ENCODE measurements at regions not wholly inside any gene's neighbourhood (a gene's known extent, or its start where the extent isn't known, plus 50 kb on each side); places are given as distances from the start of the nearest gene placed in this dataset.

DNA sequence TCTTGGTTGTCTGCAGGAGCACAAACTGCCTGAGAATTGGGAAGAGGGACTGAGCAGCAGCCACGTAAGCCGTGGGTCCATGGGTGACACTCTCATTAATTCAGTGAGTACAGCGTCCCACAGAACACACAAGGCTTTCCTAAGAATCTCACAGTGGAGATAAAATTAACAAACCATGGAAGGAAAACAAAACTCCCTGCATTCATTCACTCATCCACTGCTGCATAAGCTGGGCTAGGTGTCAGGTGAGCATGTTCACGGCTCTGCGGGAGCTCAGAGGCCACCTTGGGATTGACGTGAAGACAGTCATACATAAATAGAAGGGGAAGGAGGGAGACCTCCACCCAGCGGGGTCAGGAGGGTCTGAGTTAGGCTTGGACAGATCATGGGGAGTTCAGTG is 1442.7 kb downstream of the TBC1D22A start:
- H3K4me3 ChIP-seq (ENCODE audit: insufficient read depth, low read length, poor library complexity, severe bottlenecking), result no peak overlapping the region
- no peak overlapping the region for H3K4me2 ChIP-seq (ENCODE audit: low read depth, low read length, poor library complexity, severe bottlenecking)
- H3K79me2 ChIP-seq (ENCODE audit: insufficient read depth, low read length), result no peaks in the 10 kb centered on the region
- no peaks in the 10 kb centered on the region for H3F3A ChIP-seq (ENCODE audit: insufficient read depth)
- no peak for TF ChIP-seq EZH2phosphoT487 (conservative IDR thresholded peaks at IDR 0.05; ENCODE audit: low read length)
- TF ChIP-seq, protein P1, sequence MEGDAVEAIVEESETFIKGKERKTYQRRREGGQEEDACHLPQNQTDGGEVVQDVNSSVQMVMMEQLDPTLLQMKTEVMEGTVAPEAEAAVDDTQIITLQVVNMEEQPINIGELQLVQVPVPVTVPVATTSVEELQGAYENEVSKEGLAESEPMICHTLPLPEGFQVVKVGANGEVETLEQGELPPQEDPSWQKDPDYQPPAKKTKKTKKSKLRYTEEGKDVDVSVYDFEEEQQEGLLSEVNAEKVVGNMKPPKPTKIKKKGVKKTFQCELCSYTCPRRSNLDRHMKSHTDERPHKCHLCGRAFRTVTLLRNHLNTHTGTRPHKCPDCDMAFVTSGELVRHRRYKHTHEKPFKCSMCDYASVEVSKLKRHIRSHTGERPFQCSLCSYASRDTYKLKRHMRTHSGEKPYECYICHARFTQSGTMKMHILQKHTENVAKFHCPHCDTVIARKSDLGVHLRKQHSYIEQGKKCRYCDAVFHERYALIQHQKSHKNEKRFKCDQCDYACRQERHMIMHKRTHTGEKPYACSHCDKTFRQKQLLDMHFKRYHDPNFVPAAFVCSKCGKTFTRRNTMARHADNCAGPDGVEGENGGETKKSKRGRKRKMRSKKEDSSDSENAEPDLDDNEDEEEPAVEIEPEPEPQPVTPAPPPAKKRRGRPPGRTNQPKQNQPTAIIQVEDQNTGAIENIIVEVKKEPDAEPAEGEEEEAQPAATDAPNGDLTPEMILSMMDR (IDR thresholded peaks at IDR 0.05; ENCODE audit: insufficient read depth, low read length, poor library complexity, severe bottlenecking), result no peak
- H3K9me3 ChIP-seq (ENCODE audit: insufficient read depth, low read length), result no peaks in the 10 kb centered on the region
- H3K27ac ChIP-seq (ENCODE audit: low read depth, low read length), result no peak overlapping the region
- no peaks in the 10 kb centered on the region for H3K36me3 ChIP-seq (ENCODE audit: low read length)
- H2AFZ ChIP-seq (ENCODE audit: low read depth, low read length, severe bottlenecking), result no peak overlapping the region
- H3K27me3 ChIP-seq (ENCODE audit: low read length), result no peaks in the 10 kb centered on the region
- H4K20me1 ChIP-seq (ENCODE audit: low read depth, low read length), result no peaks in the 10 kb centered on the region
- no peak overlapping the region for H3K9ac ChIP-seq (ENCODE audit: low read length)
- no peaks in the 10 kb centered on the region for H3K9me2 ChIP-seq (replicated peaks; ENCODE audit: insufficient read depth, low read length)

DNA sequence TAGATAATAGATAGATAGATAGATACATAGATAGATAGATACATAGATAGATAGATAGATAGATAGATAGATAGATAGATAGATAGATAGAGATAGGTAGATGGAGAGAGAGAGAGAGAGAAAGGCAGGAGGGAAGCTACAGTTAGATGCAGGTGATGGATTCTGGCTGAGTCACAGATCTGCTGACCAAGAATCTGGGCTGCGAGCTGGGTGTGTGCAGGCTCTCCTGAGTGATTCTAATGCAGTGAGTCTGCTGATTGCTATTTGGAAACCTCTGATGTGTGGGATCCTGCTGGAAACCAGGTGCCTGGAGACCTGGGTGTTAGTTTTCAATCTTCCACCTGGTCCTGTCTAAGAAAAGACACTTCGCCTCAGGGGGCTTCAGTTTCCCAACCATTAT is 1441.8 kb downstream of the TBC1D22A start:
- H3K4me2 ChIP-seq (ENCODE audit: low read depth, low read length, poor library complexity, severe bottlenecking), result no peak overlapping the region
- H3F3A ChIP-seq (ENCODE audit: insufficient read depth), result no peaks in the 10 kb centered on the region
- H3K9me3 ChIP-seq (ENCODE audit: insufficient read depth, low read length), result no peaks in the 10 kb centered on the region
- no peaks in the 10 kb centered on the region for H3K9me2 ChIP-seq (replicated peaks; ENCODE audit: insufficient read depth, low read length)
- H3K4me3 ChIP-seq (ENCODE audit: insufficient read depth, low read length, poor library complexity, severe bottlenecking), result no peak overlapping the region
- no peaks in the 10 kb centered on the region for H4K20me1 ChIP-seq (ENCODE audit: low read depth, low read length)
- no peak overlapping the region for H3K27ac ChIP-seq (ENCODE audit: low read depth, low read length)
- H3K27me3 ChIP-seq (ENCODE audit: low read length), result no peaks in the 10 kb centered on the region
- no peak overlapping the region for H2AFZ ChIP-seq (ENCODE audit: low read depth, low read length, severe bottlenecking)
- H3K36me3 ChIP-seq (ENCODE audit: low read length), result no peaks in the 10 kb centered on the region
- no peaks in the 10 kb centered on the region for H3K79me2 ChIP-seq (ENCODE audit: insufficient read depth, low read length)
- TF ChIP-seq EZH2phosphoT487 (conservative IDR thresholded peaks at IDR 0.05; ENCODE audit: low read length), result no peak
- TF ChIP-seq, protein P1 (IDR thresholded peaks at IDR 0.05; ENCODE audit: insufficient read depth, low read length, poor library complexity, severe bottlenecking), result no peak
- no peak overlapping the region for H3K9ac ChIP-seq (ENCODE audit: low read length)

DNA sequence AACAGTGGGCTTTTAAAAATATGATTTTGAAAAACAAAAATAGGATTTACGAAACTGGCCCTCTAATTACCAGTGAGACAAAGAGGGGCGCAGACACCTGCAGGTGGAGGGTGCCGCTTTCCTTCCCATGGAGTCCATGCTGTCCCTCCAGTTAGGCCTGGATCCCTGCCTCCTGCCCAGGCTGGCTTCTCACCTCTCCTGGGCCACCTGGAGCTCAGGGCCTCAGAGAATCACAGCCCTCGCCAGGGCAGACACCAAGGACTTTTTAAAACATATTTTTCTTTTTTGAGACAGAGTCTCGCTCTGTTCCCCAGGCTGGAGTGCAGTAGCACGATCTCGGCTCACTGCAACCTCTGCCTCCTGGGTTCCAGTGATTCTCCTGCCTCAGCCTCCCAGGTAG is 1437.2 kb downstream of the TBC1D22A start:
- Histone ChIP-seq H3K36me3 (ENCODE audit: low read length) (no peaks in the 10 kb centered on the region), H3K4me2 (ENCODE audit: low read depth, low read length, poor library complexity, severe bottlenecking) (no peak overlapping the region), H3K9ac (ENCODE audit: low read length) (no peak overlapping the region), H4K20me1 (ENCODE audit: low read depth, low read length) (no peaks in the 10 kb centered on the region), H3F3A (ENCODE audit: insufficient read depth) (no peaks in the 10 kb centered on the region), H2AFZ (ENCODE audit: low read depth, low read length, severe bottlenecking) (no peak overlapping the region), H3K79me2 (ENCODE audit: insufficient read depth, low read length) (no peaks in the 10 kb centered on the region), H3K9me3 (ENCODE audit: insufficient read depth, low read length) (no peaks in the 10 kb centered on the region), H3K9me2 (replicated peaks; ENCODE audit: insufficient read depth, low read length) (no peaks in the 10 kb centered on the region), H3K27me3 (ENCODE audit: low read length) (no peaks in the 10 kb centered on the region), H3K27ac (ENCODE audit: low read depth, low read length) (no peak overlapping the region), H3K4me3 (ENCODE audit: insufficient read depth, low read length, poor library complexity, severe bottlenecking) (no peak overlapping the region)
- TF ChIP-seq, protein P1 (IDR thresholded peaks at IDR 0.05; ENCODE audit: insufficient read depth, low read length, poor library complexity, severe bottlenecking), result no peak
- no peak for TF ChIP-seq EZH2phosphoT487 (conservative IDR thresholded peaks at IDR 0.05; ENCODE audit: low read length)
